DOHH2 (cell line): ENCODE measurements at regions not wholly inside any gene's neighbourhood (a gene's known extent, or its start where the extent isn't known, plus 50 kb on each side); places are given as distances from the start of the nearest gene placed in this dataset.

Experiments
- H3F3A ChIP-seq: fragments of 200-600 bp; sonication (generic), shearing (Covaris generic); 2 replicates; pipeline ENCODE4 v1.6.0; 2016; ENCODE audit warnings: antibody characterized with exemption, mild to moderate bottlenecking; ENCODE audit not compliant: control insufficient read depth, insufficient read depth
- H3K27ac ChIP-seq: fragments of 200-600 bp; sonication (generic); 2 replicates; pipeline ENCODE4 v1.5.1; 2014; ENCODE audit warnings: low read depth, mild to moderate bottlenecking, low read length, moderate library complexity
- H3K27me3 ChIP-seq: fragments of 200-600 bp; sonication (generic); 2 replicates; pipeline ENCODE4 v1.6.1; 2014; ENCODE audit warnings: mild to moderate bottlenecking, low read length, mixed read lengths; ENCODE audit not compliant: control insufficient read depth
- H3K36me3 ChIP-seq: fragments of 200-600 bp; sonication (generic); 2 replicates; pipeline ENCODE4 v1.6.1; 2014; ENCODE audit warnings: mild to moderate bottlenecking, low read length, moderate library complexity, mixed read lengths; ENCODE audit not compliant: control insufficient read depth
- H3K4me1 ChIP-seq: fragments of 200-600 bp; sonication (generic); 2 replicates; pipeline ENCODE4 v1.6.1; 2014; ENCODE audit warnings: mild to moderate bottlenecking, low read length, mixed read lengths; ENCODE audit not compliant: control insufficient read depth
- H3K4me2 ChIP-seq: fragments of 200-600 bp; sonication (generic); 2 replicates; pipeline ENCODE4 v1.6.0; 2014; ENCODE audit warnings: mild to moderate bottlenecking, low read length, moderate library complexity
- H3K4me3 ChIP-seq: fragments of 200-600 bp; sonication (generic); 2 replicates; pipeline ENCODE4 v1.5.1; 2014; ENCODE audit warnings: mild to moderate bottlenecking, low read length, mixed read lengths
- H3K79me2 ChIP-seq: fragments of 200-600 bp; sonication (generic); 2 replicates; pipeline ENCODE4 v1.6.1; 2014; ENCODE audit warnings: mild to moderate bottlenecking, low read length, mixed read lengths; ENCODE audit not compliant: control insufficient read depth
- H3K9me2 ChIP-seq: fragments of 200-600 bp; sonication (generic); replicated peaks from 2 replicates; pipeline ENCODE4 v1.6.1; 2014; ENCODE audit warnings: mild to moderate bottlenecking, low read length, mixed read lengths; ENCODE audit not compliant: control insufficient read depth
- H3K9me3 ChIP-seq: fragments of 200-600 bp; sonication (generic); 2 replicates; pipeline ENCODE4 v1.6.1; 2014; ENCODE audit warnings: antibody characterized with exemption, low read length, mixed read lengths; ENCODE audit not compliant: control insufficient read depth, insufficient read depth
- H4K20me1 ChIP-seq: fragments of 200-600 bp; sonication (generic); 2 replicates; pipeline ENCODE4 v1.6.0; 2014; ENCODE audit warnings: low read depth, mild to moderate bottlenecking, antibody characterized with exemption, low read length, moderate library complexity; ENCODE audit not compliant: control insufficient read depth, insufficient read depth
- CTCF ChIP-seq: fragments of 200-600 bp; sonication (generic); IDR thresholded peaks from one replicate; pipeline ENCODE4 v1.5.1; 2014; ENCODE audit warnings: antibody characterized with exemption, mild to moderate bottlenecking, low read depth, low read length; ENCODE audit not compliant: poor library complexity, severe bottlenecking
- EZH2phosphoT487 ChIP-seq: fragments of 200-600 bp; sonication (generic); IDR thresholded peaks from 2 replicates; pipeline ENCODE4 v1.6.1; 2017; ENCODE audit warnings: borderline replicate concordance, mild to moderate bottlenecking, antibody characterized with exemption, low read length, moderate library complexity, mixed read lengths

GRCh38 chr2:47274054-47274782 is 94.9 kb upstream of the EPCAM start:
- no peaks in the 10 kb centered on the region for H3K9me2 ChIP-seq
- H3K79me2 ChIP-seq = no peaks in the 10 kb centered on the region
- peaks cover 22% of the 10 kb centered on the region for H3K4me1 ChIP-seq
- TF ChIP-seq CTCF (no peak), EZH2phosphoT487 (no peak)
- H3K9me3 ChIP-seq = no peaks in the 10 kb centered on the region
- H3F3A ChIP-seq = no peaks in the 10 kb centered on the region
- H3K36me3 ChIP-seq = no peaks in the 10 kb centered on the region
- no peak overlapping the region for H3K27ac ChIP-seq
- no peak overlapping the region for H3K4me3 ChIP-seq
- no peaks in the 10 kb centered on the region for H4K20me1 ChIP-seq
- no peaks in the 10 kb centered on the region for H3K27me3 ChIP-seq
- H3K4me2 ChIP-seq = no peak overlapping the region

- H3K4me2 ChIP-seq = peak overlapping the region; percentile 81
- H3K9me3 ChIP-seq = no peaks in the 10 kb centered on the region
- peak overlapping the region; percentile 71; the same call in 1 of the 2 replicates for H3K4me3 ChIP-seq
- no peak overlapping the region for H3K27ac ChIP-seq
- H3K36me3 ChIP-seq = no peaks in the 10 kb centered on the region
- no peaks in the 10 kb centered on the region for H3K79me2 ChIP-seq
- H3K9me2 ChIP-seq = no peaks in the 10 kb centered on the region
- H3K27me3 ChIP-seq = no peaks in the 10 kb centered on the region
- TF ChIP-seq CTCF (no peak), EZH2phosphoT487 (no peak)
- H3F3A ChIP-seq = no peaks in the 10 kb centered on the region
- peaks cover 22% of the 10 kb centered on the region for H3K4me1 ChIP-seq
- H4K20me1 ChIP-seq = no peaks in the 10 kb centered on the region
Measured at GRCh38 chr2:47272905-47273758, 96.0 kb upstream of the EPCAM start.

- Histone ChIP-seq H3K4me2 (peak overlapping the region; percentile 81), H3K9me3 (no peaks in the 10 kb centered on the region), H3K79me2 (no peaks in the 10 kb centered on the region), H4K20me1 (no peaks in the 10 kb centered on the region), H3F3A (no peaks in the 10 kb centered on the region), H3K4me1 (peaks cover 22% of the 10 kb centered on the region), H3K27me3 (no peaks in the 10 kb centered on the region), H3K9me2 (no peaks in the 10 kb centered on the region), H3K27ac (no peak overlapping the region), H3K36me3 (no peaks in the 10 kb centered on the region), H3K4me3 (peak overlapping the region; percentile 71)
- TF ChIP-seq CTCF = peak; percentile 96
- TF ChIP-seq EZH2phosphoT487 = no peak
Measured at GRCh38 chr2:47272031-47272864, 95.9 kb upstream of the CALM2 start.
